ENCODE measurements at regions not wholly inside any gene's neighbourhood (a gene's known extent, or its start where the extent isn't known, plus 50 kb on each side); places are given as distances from the start of the nearest gene placed in this dataset.

- no peak for DNase-seq (ENCODE audit: low read depth)
- TF ChIP-seq CTCF (IDR thresholded peaks at IDR 0.05; ENCODE audit: low read depth, low read length, missing control alignments) = no peak
- H3K4me3 ChIP-seq (ENCODE audit: low read depth, low read length) = no peak overlapping the region
Observed at GRCh38 chr10:33532901-33533300, 198.4 kb upstream of the NRP1 start.

- TF ChIP-seq CTCF (IDR thresholded peaks at IDR 0.05; ENCODE audit: low read depth, low read length, missing control alignments) = no peak
- DNase-seq (ENCODE audit: low read depth) = no peak
Observed at GRCh38 chr10:33529234-33529633, 194.8 kb upstream of the NRP1 start.

GRCh38 chr10:33524966-33525365 is 190.5 kb upstream of the NRP1 start:
- H3K4me3 ChIP-seq (ENCODE audit: low read depth, low read length) = no peak overlapping the region
- no peak for TF ChIP-seq CTCF (IDR thresholded peaks at IDR 0.05; ENCODE audit: low read depth, low read length, missing control alignments)
- DNase-seq (ENCODE audit: low read depth) = no peak

More at GRCh38 chr10:33529234-33529633, 194.8 kb upstream of the NRP1 start:
- H3K4me3 ChIP-seq (ENCODE audit: low read depth, low read length) = no peak overlapping the region

GRCh38 chr10:33524041-33524440 is 189.6 kb upstream of the NRP1 start:
- H3K4me3 ChIP-seq (ENCODE audit: low read depth, low read length) = no peak overlapping the region
- TF ChIP-seq CTCF (IDR thresholded peaks at IDR 0.05; ENCODE audit: low read depth, low read length, missing control alignments) = no peak
- no peak for DNase-seq (ENCODE audit: low read depth)

GRCh38 chr10:33523236-33523792 is 188.8 kb upstream of the NRP1 start:
- DNase-seq (ENCODE audit: low read depth) = no peak
- H3K4me3 ChIP-seq (ENCODE audit: low read depth, low read length) = no peak overlapping the region
- TF ChIP-seq CTCF (IDR thresholded peaks at IDR 0.05; ENCODE audit: low read depth, low read length, missing control alignments) = no peak

- DNase-seq (ENCODE audit: low read depth) = no peak
- TF ChIP-seq CTCF (IDR thresholded peaks at IDR 0.05; ENCODE audit: low read depth, low read length, missing control alignments) = no peak
- no peak overlapping the region for H3K4me3 ChIP-seq (ENCODE audit: low read depth, low read length)
Observed at GRCh38 chr10:33521904-33522303, 187.4 kb upstream of the NRP1 start.

GRCh38 chr10:33521062-33521461 is 186.6 kb upstream of the NRP1 start:
- DNase-seq (ENCODE audit: low read depth) = no peak
- no peak for TF ChIP-seq CTCF (IDR thresholded peaks at IDR 0.05; ENCODE audit: low read depth, low read length, missing control alignments)
- no peak overlapping the region for H3K4me3 ChIP-seq (ENCODE audit: low read depth, low read length)
